ENCODE measurements at regions not wholly inside any gene's neighbourhood (a gene's known extent, or its start where the extent isn't known, plus 50 kb on each side); places are given as distances from the start of the nearest gene placed in this dataset.

GRCh38 chr12:66066137-66066928, 64.2 kb downstream of the LLPH start:
- DNase-seq: peak; percentile 88

- DNase-seq: peak; percentile 94
Observed at GRCh38 chr12:66065641-66066136, 64.9 kb downstream of the LLPH start.

- DNase-seq: peak; percentile 64
Observed at GRCh38 chr12:66065150-66065549, 65.4 kb downstream of the LLPH start.

- DNase-seq: peak; percentile 46
Observed at GRCh38 chr12:66063916-66064315, 66.6 kb downstream of the LLPH start.

GRCh38 chr12:66062290-66062625, 68.3 kb downstream of the LLPH start:
- DNase-seq: no peak

- DNase-seq: no peak
Observed at GRCh38 chr12:66061557-66062289, 68.8 kb downstream of the LLPH start.

- no peak for DNase-seq
Observed at GRCh38 chr12:66061076-66061475, 69.5 kb downstream of the LLPH start.

GRCh38 chr12:66060163-66060907, 70.2 kb downstream of the LLPH start:
- DNase-seq: no peak

GRCh38 chr12:66059666-66060065, 70.9 kb downstream of the LLPH start:
- DNase-seq: no peak

- DNase-seq: no peak
Observed at GRCh38 chr12:66058554-66058953, 72.0 kb downstream of the LLPH start.

GRCh38 chr12:66055837-66056319, 74.7 kb downstream of the LLPH start:
- no peak for DNase-seq

- DNase-seq: no peak
Observed at GRCh38 chr12:66052988-66053615, 77.4 kb downstream of the LLPH start.

GRCh38 chr12:66051361-66051760, 79.2 kb downstream of the LLPH start:
- peak; percentile 59 for DNase-seq

GRCh38 chr12:66050610-66051009, 79.9 kb downstream of the LLPH start:
- no peak for DNase-seq

GRCh38 chr12:66050283-66050576, 80.3 kb downstream of the LLPH start:
- DNase-seq: no peak

- no peak for DNase-seq
Observed at GRCh38 chr12:66049538-66050282, 80.8 kb downstream of the LLPH start.

GRCh38 chr12:66048835-66049537, 81.6 kb downstream of the LLPH start:
- DNase-seq: no peak

- no peak for DNase-seq
Observed at GRCh38 chr12:66048218-66048834, 82.2 kb downstream of the LLPH start.

- peak; percentile 81 for DNase-seq
Observed at GRCh38 chr12:66047411-66048021, 83.0 kb downstream of the LLPH start.

- DNase-seq: no peak
Observed at GRCh38 chr12:66045506-66045905, 85.0 kb downstream of the LLPH start.
